CD1c-positive myeloid dendritic cell (primary cell): ENCODE measurements at regions not wholly inside any gene's neighbourhood (a gene's known extent, or its start where the extent isn't known, plus 50 kb on each side); places are given as distances from the start of the nearest gene placed in this dataset.
"Not testable (repeated sequence)": the region's sequence is repeated elsewhere in the genome, so short reads cannot be mapped to it uniquely, and the experiment has no call there.

Source experiments
- DNase-seq: peaks from one replicate; pipeline ENCODE4 v3.0.0-alpha.2; 2016; ENCODE audit errors: extremely low spot score

GRCh38 chr16:26505496-26505895 lies 561.2 kb upstream of the C16orf82 start:
- DNase-seq: no peak

DNA sequence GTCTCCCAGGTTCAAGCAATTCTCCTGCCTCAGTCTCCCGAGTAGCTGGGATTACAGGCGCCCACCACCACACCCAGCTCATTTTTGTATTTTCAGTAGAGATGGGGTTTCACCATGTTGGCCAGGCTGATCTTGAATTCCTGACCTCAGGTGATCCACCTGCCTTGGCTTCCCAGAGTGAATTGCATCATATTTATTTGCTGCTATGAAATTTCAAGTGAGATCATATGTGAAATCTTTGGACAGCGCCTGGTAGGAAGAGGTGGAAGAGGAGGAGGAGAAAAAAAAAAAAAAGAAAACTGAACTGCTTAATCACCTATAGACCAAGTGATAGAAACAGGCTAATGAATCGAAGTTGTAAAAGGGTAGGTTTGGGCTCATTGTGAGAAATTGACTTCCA lies 557.8 kb upstream of the C16orf82 start:
- DNase-seq: not testable (repeated sequence)

DNA sequence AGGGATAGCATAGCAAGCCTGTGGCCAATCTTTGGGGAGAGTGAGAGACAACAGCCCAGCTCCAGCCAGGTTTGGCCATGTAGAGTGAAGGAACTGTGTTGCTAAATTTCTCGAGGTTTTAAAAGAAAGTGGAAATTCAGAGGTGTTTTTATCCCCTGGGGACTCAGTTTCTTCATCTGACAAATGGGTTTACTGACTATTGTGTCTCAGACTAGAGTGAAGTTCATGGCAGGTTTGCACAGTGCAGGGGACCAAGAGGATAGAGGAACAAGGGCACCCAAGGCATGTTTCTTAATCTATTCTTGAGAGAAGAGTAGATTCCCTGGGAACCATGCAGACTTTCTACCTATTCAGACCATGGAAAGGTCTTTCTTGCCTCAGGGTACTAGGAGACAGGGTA lies 555.8 kb upstream of the C16orf82 start:
- DNase-seq: no peak

GRCh38 chr16:26511463-26511862 lies 555.3 kb upstream of the C16orf82 start:
- DNase-seq: no peak

GRCh38 chr16:26521626-26522025 lies 545.1 kb upstream of the C16orf82 start:
- no peak for DNase-seq

- no peak for DNase-seq
Observed at GRCh38 chr16:26524281-26524680, 542.4 kb upstream of the C16orf82 start.

DNA sequence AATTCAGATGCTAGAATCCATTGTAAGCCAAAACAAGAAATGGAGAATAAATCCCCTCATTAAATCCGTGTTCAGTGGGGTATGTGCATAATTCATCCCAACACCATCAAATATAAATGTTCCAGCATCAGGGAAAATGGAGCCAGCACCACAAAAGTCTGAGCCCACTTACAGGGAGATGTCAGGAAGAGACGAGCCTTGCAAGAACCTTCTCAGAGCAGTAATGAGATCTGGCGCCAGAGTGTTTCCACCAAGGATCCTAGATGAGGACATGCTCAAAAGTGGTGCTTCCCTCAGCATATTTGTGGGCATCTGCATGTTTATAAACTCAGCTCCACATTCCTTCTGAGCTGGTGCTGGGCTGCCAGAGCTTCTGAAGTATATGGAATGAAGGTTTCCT lies 541.9 kb upstream of the C16orf82 start:
- no peak for DNase-seq

DNA sequence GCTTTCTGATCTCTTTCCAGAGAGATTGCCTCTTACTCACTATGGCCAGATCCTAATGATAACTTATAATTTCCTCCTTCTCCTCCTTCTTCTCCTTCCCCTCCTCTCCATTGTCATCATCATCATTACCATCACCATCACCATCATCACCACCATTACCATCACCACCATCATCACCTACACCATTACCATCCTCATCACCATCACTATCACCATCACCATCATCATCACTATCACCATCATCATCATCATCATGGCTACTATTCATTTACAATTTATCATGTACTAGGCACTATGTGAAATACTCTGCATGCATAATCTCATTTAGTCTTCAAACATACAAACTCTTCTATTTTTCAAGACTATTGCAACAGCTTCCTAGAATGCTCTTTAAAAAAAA lies 540.9 kb upstream of the C16orf82 start:
- DNase-seq: no peak

DNA sequence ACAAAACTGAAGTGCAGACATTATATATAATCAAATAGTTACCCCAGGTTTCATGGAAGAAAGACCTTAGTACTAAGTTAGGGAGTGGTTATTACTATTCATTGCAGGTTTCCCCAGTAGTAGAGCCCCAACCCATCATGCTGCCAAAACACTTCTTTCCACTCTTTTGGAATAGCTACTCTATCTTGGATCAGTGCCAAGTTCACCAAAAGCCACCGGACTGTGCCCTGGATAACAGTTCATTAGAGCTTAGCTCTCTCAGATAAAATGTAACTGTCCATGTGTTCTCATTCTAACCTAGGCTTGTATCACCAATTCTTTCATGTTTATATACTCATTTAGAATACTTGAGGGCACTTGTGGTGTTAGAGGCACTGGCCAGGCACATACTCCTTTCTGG lies 540.1 kb upstream of the C16orf82 start:
- DNase-seq: no peak

GRCh38 chr16:26530584-26531289 lies 536.0 kb upstream of the C16orf82 start:
- DNase-seq: no peak

DNA sequence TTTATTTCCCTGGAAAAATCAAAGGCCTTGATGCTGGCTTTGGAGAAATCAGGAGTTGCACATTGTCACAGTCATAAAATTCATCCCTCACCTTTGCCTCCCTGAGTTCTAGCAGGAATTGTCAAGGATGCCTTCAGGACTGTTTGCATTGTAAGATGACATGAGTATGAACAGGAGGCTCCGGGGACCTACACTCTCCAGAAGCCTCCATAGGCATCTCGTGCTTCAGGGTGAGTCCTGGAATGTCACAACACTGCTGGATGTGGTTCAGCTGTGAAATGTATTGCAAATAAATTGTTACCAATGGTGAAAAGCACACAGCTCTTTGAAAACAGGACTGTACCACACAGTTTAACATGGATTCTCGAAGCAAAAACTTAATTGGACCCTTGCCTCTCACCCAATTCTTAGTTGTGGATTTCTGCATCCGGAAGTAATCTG lies 535.4 kb upstream of the C16orf82 start:
- no peak for DNase-seq

DNA sequence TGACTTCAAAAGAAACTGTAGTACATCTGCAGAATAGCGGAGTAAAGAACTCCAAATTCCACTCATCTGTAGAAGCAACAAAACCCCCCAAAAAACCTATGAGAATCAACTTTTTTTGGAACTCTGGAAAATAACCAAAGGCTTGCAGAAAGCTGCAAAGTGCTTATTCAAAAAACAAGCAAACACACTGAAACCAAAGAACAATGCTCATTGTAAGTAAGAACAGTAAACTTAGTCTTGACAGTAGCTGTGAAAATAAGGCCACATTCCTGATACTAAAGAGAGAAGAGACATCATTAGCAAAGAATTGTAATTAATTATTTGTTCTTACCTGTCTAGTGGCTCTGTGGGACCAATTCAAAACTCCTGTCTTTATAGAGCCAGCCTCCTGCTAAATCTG lies 534.3 kb upstream of the C16orf82 start:
- no peak for DNase-seq

DNA sequence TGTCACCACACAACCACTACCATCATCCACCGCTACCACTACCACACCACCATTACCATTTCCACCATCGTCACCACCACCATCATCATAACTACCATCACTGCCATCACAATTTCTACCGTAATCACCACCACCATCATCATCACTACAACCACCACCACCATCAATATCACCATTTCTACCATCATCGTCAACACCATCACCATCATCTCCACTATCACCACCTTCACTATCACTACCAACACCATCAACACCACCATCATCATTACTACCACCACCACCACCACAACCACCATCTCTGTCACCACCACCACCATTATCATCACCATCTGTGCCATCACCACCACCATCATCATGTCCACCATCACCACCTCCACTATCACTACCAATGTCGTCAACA lies 524.5 kb upstream of the C16orf82 start:
- no peak for DNase-seq

GRCh38 chr16:26546573-26546972 lies 520.2 kb upstream of the C16orf82 start:
- no peak for DNase-seq

- no peak for DNase-seq
Observed at GRCh38 chr16:26547681-26548080, 519.0 kb upstream of the C16orf82 start.

- no peak for DNase-seq
Observed at GRCh38 chr16:26550111-26550610, 516.6 kb upstream of the C16orf82 start.

- DNase-seq: no peak
Observed at GRCh38 chr16:26554030-26554429, 512.7 kb upstream of the C16orf82 start.

DNA sequence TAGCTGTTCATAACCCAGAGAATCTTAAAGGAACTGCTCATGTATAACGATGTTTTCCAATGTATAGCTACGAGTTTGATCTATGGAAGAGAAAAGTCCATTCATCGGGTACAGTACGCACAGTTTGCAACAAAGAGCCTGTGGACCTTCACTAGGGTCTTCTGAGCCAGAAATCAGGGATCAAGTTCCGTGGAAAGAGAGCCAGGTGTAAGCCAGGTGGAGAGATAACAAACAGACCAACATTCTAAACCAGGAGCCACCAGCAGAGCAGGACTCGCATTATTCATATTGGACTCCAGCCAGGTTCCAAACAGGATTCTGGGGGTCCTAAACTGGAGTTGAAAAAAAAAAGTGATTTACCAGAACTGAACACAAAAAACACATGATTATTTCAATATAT lies 505.4 kb upstream of the C16orf82 start:
- DNase-seq: no peak

GRCh38 chr16:26563018-26563417 lies 503.7 kb upstream of the C16orf82 start:
- no peak for DNase-seq

DNA sequence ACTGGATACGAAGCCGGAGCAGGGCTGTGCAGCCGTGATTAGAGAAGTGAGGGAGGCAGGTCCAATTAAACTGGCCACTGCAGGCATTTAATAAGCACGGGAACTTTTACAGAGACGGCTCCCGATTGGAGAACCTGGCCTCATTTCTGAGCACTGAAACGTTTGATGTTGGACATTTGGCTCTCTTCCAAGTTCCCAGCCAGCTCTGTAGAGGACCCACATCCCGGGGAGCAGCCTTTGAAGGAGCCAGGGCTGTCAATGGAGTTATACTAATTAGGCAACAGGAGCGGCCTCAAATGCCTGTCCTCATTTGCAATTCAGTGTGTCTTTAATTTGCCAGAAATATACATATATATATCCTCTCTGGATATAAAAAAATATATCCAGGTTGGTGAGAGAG lies 499.4 kb upstream of the C16orf82 start:
- no peak for DNase-seq

GRCh38 chr16:26569793-26570192 lies 496.9 kb upstream of the C16orf82 start:
- DNase-seq: no peak

- DNase-seq: no peak
Observed at GRCh38 chr16:26578748-26579147, 488.0 kb upstream of the C16orf82 start.

DNA sequence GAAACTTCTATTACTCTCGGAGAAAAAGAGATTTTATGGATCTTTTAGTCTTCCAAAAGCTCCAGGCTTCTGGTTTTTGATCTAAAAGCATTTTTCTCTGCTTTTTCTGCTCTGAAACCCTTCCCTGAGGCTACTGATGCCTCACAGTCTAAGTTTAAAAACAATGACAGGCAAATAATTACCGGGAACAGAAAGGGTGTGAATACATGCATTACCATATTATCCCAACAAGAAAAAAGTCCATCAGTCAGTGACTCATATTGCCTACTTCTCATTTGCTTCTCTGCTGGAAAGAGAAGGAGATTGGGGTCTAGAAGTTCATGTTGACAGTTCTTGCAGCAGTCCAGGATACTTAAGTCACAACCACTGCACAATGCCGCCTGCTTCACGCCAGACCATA lies 482.9 kb upstream of the C16orf82 start:
- DNase-seq: no peak

DNA sequence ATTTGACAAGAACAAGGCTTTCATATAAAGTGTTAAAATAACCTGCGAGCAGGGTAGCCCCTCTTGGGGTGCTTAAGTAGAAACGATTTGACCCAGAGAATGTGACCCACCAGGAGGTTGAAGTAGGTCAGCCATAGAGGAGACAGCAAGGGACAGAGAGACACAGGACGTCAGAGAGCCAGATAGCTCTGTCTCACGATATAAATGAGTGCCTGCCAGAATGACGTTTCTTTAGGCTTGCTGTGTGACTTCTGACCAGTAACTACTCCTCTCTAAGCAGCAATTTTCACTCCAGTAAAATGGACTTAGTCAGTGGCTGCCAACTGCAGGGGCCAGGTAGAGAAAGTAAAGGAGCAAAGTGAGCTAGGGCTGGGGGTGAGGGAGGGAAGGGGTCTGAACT lies 473.0 kb upstream of the C16orf82 start:
- no peak for DNase-seq
